ENCODE measurements at regions not wholly inside any gene's neighbourhood (a gene's known extent, or its start where the extent isn't known, plus 50 kb on each side); places are given as distances from the start of the nearest gene placed in this dataset.

DNA sequence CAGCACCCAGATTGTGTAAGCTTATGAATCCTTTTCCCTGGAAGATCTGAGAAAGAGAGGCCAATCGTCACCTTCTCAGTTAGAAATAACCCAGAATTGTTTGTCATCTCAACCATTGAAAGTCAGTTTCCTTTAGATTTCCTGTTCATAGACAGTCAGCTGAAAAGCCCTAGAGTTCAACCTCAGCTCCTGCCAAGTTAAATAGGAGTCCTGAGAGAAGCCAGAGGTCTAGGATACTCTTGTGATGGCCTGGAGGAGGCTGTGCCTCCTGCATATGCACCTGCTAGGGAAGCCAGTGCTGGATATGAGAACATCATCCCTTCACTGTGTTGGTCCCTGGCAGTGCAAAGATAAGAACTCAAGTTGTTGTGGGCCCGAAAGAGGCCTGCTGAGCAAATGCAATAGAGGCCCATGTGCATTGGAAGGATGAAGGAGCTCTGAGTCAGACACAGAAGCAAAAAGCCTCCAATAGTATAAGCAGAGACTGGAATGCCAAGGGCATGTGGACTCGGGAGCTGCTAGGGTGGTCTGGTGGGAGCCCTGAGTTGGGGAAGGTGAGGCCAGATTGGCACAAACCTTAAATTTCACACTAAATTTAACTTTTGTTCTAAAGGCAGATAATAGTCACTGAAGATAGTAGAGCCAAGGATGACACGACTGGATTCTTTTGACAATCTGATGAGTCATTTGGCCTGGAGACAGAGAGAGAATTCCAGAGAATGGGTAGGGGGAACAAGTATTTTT, 520.9 kb upstream of the CDH5 start:
- POLR2A ChIA-PET: no interaction called here
- Histone ChIP-seq H3K4me3 (replicated peaks in 1 of 3; ENCODE audit: insufficient read depth in 1 of 3, low read depth in 2 of 3, low read length in 3 of 3) (no peak overlapping the region), H2AFZ (ENCODE audit: low read length) (no peak overlapping the region), H3K9ac (ENCODE audit: insufficient read depth, low read depth, low read length) (no peak overlapping the region), H3K79me2 (ENCODE audit: insufficient read depth, low read length) (no peaks in the 10 kb centered on the region), H4K20me1 (ENCODE audit: insufficient read depth, low read length) (no peaks in the 10 kb centered on the region), H3K9me3 (ENCODE audit: low read length) (no peaks in the 10 kb centered on the region), H3K4me1 (ENCODE audit: insufficient read depth, low read length) (no peaks in the 10 kb centered on the region), H3K27me3 (ENCODE audit: control insufficient read depth in 1 of 2, insufficient read depth in 2 of 2, low read length in 2 of 2) (no peaks in the 10 kb centered on the region), H3K4me2 (ENCODE audit: low read depth, low read length) (no peak overlapping the region), H3K27ac (ENCODE audit: extremely low read length, insufficient read depth, low read length) (no peak overlapping the region), H3K36me3 (replicated peaks in 1 of 2; ENCODE audit: control insufficient read depth in 1 of 2, insufficient read depth in 2 of 2, low read length in 2 of 2) (no peaks in the 10 kb centered on the region)
- BruUV-seq (replicated peaks): no TSS peak
- WGBS (ENCODE audit: low lambda C conversion rate): 0% methylated on average over 4 of the region's 4 CpGs
- ATAC-seq (no peak), FAIRE-seq (no peak), DNase-seq (ENCODE audit: low spot score) (no peak)
- intact Hi-C loops (cut with micrococcal nuclease; ENCODE audit: unreplicated experiment) (no loop called here), in situ Hi-C loops (cut with HindIII; ENCODE audit: extremely low pct_ligation_motif_present, low pct_unique_long_range_greater_than_20kb) (no loop called here)
- TF ChIP-seq TRIM22 (IDR thresholded peaks at IDR 0.05): no peak
- CTCF ChIA-PET (ENCODE audit: low intra/inter-chr PET ratio, low total read pairs): no interaction called here

DNA sequence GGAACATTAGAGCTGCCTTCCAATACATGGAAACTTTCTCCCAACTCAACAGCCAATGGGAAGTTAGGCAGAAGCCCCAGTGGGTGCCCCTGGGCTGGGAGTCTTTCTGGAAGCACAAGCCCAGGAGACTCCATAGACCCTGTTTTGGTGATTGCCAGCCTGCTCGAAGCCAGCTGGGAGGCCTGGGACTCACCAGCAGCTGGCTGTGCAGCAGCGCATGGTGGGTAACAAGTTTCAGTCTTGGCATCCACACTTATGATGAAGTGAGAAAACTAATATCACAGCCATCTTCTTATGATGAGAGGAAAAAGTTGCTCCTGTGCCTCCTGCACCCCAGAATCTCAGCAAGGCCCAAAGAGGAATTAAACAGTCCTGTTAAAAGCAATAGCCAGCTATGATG, 522.5 kb upstream of the CDH5 start:
- WGBS (ENCODE audit: low lambda C conversion rate): 88% methylated on average over 1 of the region's 2 CpGs
- Histone ChIP-seq H3K9ac (ENCODE audit: insufficient read depth, low read depth, low read length) (no peak overlapping the region), H3K4me2 (ENCODE audit: low read depth, low read length) (no peak overlapping the region), H3K4me3 (replicated peaks in 1 of 3; ENCODE audit: insufficient read depth in 1 of 3, low read depth in 2 of 3, low read length in 3 of 3) (no peak overlapping the region), H3K36me3 (replicated peaks in 1 of 2; ENCODE audit: control insufficient read depth in 1 of 2, insufficient read depth in 2 of 2, low read length in 2 of 2) (no peaks in the 10 kb centered on the region), H2AFZ (ENCODE audit: low read length) (no peak overlapping the region), H3K9me3 (ENCODE audit: low read length) (no peaks in the 10 kb centered on the region), H3K79me2 (ENCODE audit: insufficient read depth, low read length) (no peaks in the 10 kb centered on the region), H3K27me3 (ENCODE audit: control insufficient read depth in 1 of 2, insufficient read depth in 2 of 2, low read length in 2 of 2) (no peaks in the 10 kb centered on the region), H4K20me1 (ENCODE audit: insufficient read depth, low read length) (no peaks in the 10 kb centered on the region), H3K4me1 (ENCODE audit: insufficient read depth, low read length) (no peaks in the 10 kb centered on the region), H3K27ac (ENCODE audit: extremely low read length, insufficient read depth, low read length) (no peak overlapping the region)
- ATAC-seq: no peak
- in situ Hi-C loops (cut with HindIII; ENCODE audit: extremely low pct_ligation_motif_present, low pct_unique_long_range_greater_than_20kb) (no loop called here), intact Hi-C loops (cut with micrococcal nuclease; ENCODE audit: unreplicated experiment) (no loop called here)
- CTCF ChIA-PET (ENCODE audit: low intra/inter-chr PET ratio, low total read pairs): no interaction called here
- BruUV-seq (replicated peaks): no TSS peak
- POLR2A ChIA-PET: no interaction called here
- no peak for FAIRE-seq
- no peak for DNase-seq (ENCODE audit: low spot score)
- TF ChIP-seq, protein P1, sequence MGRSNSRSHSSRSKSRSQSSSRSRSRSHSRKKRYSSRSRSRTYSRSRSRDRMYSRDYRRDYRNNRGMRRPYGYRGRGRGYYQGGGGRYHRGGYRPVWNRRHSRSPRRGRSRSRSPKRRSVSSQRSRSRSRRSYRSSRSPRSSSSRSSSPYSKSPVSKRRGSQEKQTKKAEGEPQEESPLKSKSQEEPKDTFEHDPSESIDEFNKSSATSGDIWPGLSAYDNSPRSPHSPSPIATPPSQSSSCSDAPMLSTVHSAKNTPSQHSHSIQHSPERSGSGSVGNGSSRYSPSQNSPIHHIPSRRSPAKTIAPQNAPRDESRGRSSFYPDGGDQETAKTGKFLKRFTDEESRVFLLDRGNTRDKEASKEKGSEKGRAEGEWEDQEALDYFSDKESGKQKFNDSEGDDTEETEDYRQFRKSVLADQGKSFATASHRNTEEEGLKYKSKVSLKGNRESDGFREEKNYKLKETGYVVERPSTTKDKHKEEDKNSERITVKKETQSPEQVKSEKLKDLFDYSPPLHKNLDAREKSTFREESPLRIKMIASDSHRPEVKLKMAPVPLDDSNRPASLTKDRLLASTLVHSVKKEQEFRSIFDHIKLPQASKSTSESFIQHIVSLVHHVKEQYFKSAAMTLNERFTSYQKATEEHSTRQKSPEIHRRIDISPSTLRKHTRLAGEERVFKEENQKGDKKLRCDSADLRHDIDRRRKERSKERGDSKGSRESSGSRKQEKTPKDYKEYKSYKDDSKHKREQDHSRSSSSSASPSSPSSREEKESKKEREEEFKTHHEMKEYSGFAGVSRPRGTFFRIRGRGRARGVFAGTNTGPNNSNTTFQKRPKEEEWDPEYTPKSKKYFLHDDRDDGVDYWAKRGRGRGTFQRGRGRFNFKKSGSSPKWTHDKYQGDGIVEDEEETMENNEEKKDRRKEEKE (IDR thresholded peaks at IDR 0.05): no peak
- TF ChIP-seq ZNF563 (CRISPR knock-in tag; IDR thresholded peaks at IDR 0.05): no peak
- no peak for TF ChIP-seq DPF2 (CRISPR knock-in tag; IDR thresholded peaks at IDR 0.05; ENCODE audit: borderline replicate concordance, low read depth)
- no peak for TF ChIP-seq ZHX1 (CRISPR knock-in tag; IDR thresholded peaks at IDR 0.05; ENCODE audit: low read depth)
- TF ChIP-seq MIXL1 (CRISPR knock-in tag; IDR thresholded peaks at IDR 0.05): no peak
- no peak for TF ChIP-seq SATB2 (CRISPR knock-in tag; IDR thresholded peaks at IDR 0.05)
- TF ChIP-seq TRAFD1 (CRISPR knock-in tag; IDR thresholded peaks at IDR 0.05; ENCODE audit: borderline replicate concordance): no peak
